ENCODE measurements at regions not wholly inside any gene's neighbourhood (a gene's known extent, or its start where the extent isn't known, plus 50 kb on each side); places are given as distances from the start of the nearest gene placed in this dataset.

DNA sequence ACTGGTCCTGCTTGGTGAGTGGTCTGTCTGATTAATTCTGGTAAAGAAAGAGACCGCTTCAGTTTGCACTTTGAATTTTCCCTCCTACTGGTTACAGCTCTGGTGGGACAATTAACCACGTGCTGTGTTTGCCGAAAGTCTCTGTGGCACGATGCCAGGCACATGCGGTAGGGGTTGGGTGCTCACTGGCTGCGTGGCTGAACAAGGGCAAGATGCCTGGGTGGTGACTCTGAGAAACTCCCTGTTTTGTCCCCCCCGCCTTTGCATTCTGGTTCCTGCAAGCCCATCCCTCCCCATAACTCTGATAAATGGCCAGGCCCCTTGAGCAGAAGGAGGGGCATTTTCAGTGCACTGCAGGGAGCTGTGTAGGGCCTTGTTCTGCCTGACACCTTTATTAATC, 206.1 kb downstream of the TFCP2L1 start:
- no peak for TF ChIP-seq EP300 (IDR thresholded peaks at IDR 0.05; ENCODE audit: borderline replicate concordance)
- TF ChIP-seq ZBTB7A (IDR thresholded peaks at IDR 0.05; ENCODE audit: low read depth): no peak
- TF ChIP-seq USF1 (IDR thresholded peaks at IDR 0.05): no peak
- no peak for TF ChIP-seq FOXM1 (IDR thresholded peaks at IDR 0.05; ENCODE audit: borderline replicate concordance, low read depth)
- TF ChIP-seq EGR1 (IDR thresholded peaks at IDR 0.05): no peak
- TF ChIP-seq MAX (IDR thresholded peaks at IDR 0.05): no peak
- no peak for TF ChIP-seq CEBPB (IDR thresholded peaks at IDR 0.05)
- TF ChIP-seq CREB1 (IDR thresholded peaks at IDR 0.05; ENCODE audit: low read depth): no peak
- no peak for TF ChIP-seq RAD21 (IDR thresholded peaks at IDR 0.05; ENCODE audit: low read depth)

- no peak for TF ChIP-seq YY1 (IDR thresholded peaks at IDR 0.05; ENCODE audit: low read depth)
- TF ChIP-seq NFIC (IDR thresholded peaks at IDR 0.05): no peak
- TF ChIP-seq FOXM1 (IDR thresholded peaks at IDR 0.05; ENCODE audit: borderline replicate concordance, low read depth): no peak
- peak; percentile 92 for TF ChIP-seq RAD21 (IDR thresholded peaks at IDR 0.05; ENCODE audit: low read depth)
- no peak for TF ChIP-seq EGR1 (IDR thresholded peaks at IDR 0.05)
- TF ChIP-seq ZBTB7A (IDR thresholded peaks at IDR 0.05; ENCODE audit: low read depth): no peak
Measured at GRCh38 chr2:121080013-121080772, 204.8 kb downstream of the TFCP2L1 start.

DNA sequence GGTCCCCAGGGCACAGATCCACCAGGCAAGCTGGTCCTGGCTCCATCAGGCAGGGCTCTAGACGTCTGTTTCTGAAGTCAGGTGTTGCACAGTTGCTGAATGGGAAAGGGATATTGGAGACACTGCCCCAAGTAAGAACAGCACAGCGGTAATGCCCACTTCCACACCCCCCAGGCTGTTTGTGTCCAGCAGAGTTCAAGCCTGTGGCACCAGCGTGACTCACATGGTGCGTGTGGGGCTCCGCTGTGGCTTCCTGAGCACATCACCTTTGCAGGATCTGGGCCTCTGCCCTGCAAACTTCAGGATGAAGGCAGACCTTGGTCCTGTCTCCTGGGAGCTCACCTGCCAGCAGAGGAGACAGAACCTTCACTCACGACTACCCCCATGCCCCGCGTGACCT, 203.3 kb downstream of the TFCP2L1 start:
- TF ChIP-seq TEAD4 (IDR thresholded peaks at IDR 0.05) (no peak), USF1 (IDR thresholded peaks at IDR 0.05) (no peak), CREB1 (IDR thresholded peaks at IDR 0.05; ENCODE audit: low read depth) (no peak), TAF1 (IDR thresholded peaks at IDR 0.05; ENCODE audit: low read depth) (no peak), FOXM1 (IDR thresholded peaks at IDR 0.05; ENCODE audit: borderline replicate concordance, low read depth) (no peak), EGR1 (IDR thresholded peaks at IDR 0.05) (no peak), YY1 (IDR thresholded peaks at IDR 0.05; ENCODE audit: low read depth) (no peak), CEBPB (IDR thresholded peaks at IDR 0.05) (no peak), RAD21 (IDR thresholded peaks at IDR 0.05; ENCODE audit: low read depth) (no peak), EP300 (IDR thresholded peaks at IDR 0.05; ENCODE audit: borderline replicate concordance) (no peak), TCF12 (IDR thresholded peaks at IDR 0.05; ENCODE audit: low read depth) (no peak), MAX (IDR thresholded peaks at IDR 0.05) (no peak), ZBTB7A (IDR thresholded peaks at IDR 0.05; ENCODE audit: low read depth) (no peak), NFIC (IDR thresholded peaks at IDR 0.05) (no peak)
- TF ChIP-seq, protein P1, sequence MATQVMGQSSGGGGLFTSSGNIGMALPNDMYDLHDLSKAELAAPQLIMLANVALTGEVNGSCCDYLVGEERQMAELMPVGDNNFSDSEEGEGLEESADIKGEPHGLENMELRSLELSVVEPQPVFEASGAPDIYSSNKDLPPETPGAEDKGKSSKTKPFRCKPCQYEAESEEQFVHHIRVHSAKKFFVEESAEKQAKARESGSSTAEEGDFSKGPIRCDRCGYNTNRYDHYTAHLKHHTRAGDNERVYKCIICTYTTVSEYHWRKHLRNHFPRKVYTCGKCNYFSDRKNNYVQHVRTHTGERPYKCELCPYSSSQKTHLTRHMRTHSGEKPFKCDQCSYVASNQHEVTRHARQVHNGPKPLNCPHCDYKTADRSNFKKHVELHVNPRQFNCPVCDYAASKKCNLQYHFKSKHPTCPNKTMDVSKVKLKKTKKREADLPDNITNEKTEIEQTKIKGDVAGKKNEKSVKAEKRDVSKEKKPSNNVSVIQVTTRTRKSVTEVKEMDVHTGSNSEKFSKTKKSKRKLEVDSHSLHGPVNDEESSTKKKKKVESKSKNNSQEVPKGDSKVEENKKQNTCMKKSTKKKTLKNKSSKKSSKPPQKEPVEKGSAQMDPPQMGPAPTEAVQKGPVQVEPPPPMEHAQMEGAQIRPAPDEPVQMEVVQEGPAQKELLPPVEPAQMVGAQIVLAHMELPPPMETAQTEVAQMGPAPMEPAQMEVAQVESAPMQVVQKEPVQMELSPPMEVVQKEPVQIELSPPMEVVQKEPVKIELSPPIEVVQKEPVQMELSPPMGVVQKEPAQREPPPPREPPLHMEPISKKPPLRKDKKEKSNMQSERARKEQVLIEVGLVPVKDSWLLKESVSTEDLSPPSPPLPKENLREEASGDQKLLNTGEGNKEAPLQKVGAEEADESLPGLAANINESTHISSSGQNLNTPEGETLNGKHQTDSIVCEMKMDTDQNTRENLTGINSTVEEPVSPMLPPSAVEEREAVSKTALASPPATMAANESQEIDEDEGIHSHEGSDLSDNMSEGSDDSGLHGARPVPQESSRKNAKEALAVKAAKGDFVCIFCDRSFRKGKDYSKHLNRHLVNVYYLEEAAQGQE (IDR thresholded peaks at IDR 0.05; ENCODE audit: low read depth): no peak

DNA sequence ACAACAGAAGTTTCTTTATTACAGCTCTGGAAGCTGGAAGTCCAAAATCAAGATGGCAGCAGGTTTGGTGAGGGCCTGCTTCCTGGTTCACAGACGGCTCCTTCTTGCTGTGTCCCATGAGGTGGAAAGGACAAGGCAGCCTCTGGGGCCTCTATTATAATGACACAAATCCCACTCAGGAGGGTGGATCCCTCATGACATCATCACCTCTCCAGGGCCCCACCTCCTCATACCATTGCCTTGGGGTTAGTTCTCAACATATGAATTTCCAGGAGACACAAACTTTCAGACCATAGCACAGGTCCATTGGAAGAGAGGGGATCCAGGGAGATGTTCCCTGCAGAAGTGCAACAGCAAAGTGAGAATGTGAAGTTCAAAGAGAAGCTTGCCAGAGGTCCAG, 202.8 kb downstream of the TFCP2L1 start:
- TF ChIP-seq EGR1 (IDR thresholded peaks at IDR 0.05): no peak
- no peak for TF ChIP-seq RAD21 (IDR thresholded peaks at IDR 0.05; ENCODE audit: low read depth)
- TF ChIP-seq CEBPB (IDR thresholded peaks at IDR 0.05): no peak

- TF ChIP-seq RAD21 (IDR thresholded peaks at IDR 0.05; ENCODE audit: low read depth) (no peak), ZBTB7A (IDR thresholded peaks at IDR 0.05; ENCODE audit: low read depth) (no peak), EP300 (IDR thresholded peaks at IDR 0.05; ENCODE audit: borderline replicate concordance) (no peak), MAX (IDR thresholded peaks at IDR 0.05) (no peak), CREB1 (IDR thresholded peaks at IDR 0.05; ENCODE audit: low read depth) (no peak), TAF1 (IDR thresholded peaks at IDR 0.05; ENCODE audit: low read depth) (no peak), NFIC (IDR thresholded peaks at IDR 0.05) (no peak), CEBPB (IDR thresholded peaks at IDR 0.05) (no peak), YY1 (IDR thresholded peaks at IDR 0.05; ENCODE audit: low read depth) (no peak), USF1 (IDR thresholded peaks at IDR 0.05) (no peak), EGR1 (IDR thresholded peaks at IDR 0.05) (no peak), TCF12 (IDR thresholded peaks at IDR 0.05; ENCODE audit: low read depth) (no peak), FOXM1 (IDR thresholded peaks at IDR 0.05; ENCODE audit: borderline replicate concordance, low read depth) (no peak), TEAD4 (IDR thresholded peaks at IDR 0.05) (no peak)
- TF ChIP-seq, protein P1 (IDR thresholded peaks at IDR 0.05; ENCODE audit: low read depth): no peak
Measured at GRCh38 chr2:121084130-121084680, 200.8 kb downstream of the TFCP2L1 start.
